COR-L47 (cell line): ENCODE measurements at regions not wholly inside any gene's neighbourhood (a gene's known extent, or its start where the extent isn't known, plus 50 kb on each side); places are given as distances from the start of the nearest gene placed in this dataset.
"Not testable (repeated sequence)": the region's sequence is repeated elsewhere in the genome, so short reads cannot be mapped to it uniquely, and the experiment has no call there.

ENCODE experiments used
- DNase-seq: peaks from one replicate; lab custom pipeline; 2025; lab: John Stamatoyannopoulos, UW

DNA sequence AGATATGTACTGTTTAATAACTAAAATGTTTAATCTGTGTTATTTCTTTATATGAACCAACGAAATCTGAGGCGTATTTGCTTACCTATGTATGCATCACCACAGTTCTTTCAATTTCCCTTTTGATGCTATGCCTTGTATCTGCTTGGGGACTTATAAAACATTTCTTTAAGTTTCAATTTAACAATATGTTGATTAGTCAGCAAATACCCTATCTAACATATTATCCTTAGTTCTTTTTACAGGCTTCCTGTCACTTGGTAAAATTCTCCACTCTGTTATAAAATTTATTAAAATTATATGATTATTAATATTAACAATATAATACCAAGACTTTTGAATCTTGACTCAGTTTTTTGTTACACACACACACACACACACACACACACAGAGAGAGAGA is 174.3 kb downstream of the CPS1 start:
- DNase-seq: no peak

DNA sequence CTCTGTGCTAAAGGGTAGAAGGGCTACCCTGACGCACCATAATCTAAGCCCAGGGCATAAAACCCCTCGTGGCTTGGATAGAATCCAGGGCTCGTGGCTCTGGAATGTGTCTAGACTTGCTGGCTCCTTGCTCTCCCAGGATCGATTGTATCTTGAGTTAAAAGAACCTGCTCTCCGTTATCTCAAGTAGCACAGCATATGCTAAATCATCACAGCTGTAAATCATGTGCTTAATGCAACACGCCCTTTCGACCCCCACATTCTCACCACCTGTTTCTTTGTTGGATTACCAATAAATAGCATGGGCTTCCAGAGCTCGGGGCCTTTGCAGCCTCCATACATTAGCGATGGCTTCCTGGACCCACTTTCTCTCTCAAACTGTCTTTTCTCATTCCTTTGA is 190.4 kb downstream of the CPS1 start:
- not testable (repeated sequence) for DNase-seq

DNA sequence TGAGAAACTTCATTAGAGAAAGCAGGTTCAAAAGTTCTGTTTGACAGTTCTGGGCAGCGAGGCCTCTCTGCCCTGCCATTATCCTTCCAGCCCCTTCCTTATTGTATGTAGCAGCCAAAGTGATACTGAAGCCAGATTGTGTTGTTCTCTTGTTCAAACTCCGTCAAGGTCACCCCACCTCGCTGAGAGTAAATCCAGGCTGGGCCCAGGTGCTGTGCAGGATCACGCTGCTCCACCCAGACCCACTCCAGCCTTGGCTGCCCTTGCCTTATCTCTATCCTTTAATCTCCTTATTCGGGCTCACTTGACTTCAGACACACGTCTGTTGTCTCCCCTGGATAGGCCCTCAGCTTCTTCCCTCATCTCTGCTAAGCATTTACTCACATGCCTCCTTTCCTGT is 196.1 kb downstream of the CPS1 start:
- no peak for DNase-seq

DNA sequence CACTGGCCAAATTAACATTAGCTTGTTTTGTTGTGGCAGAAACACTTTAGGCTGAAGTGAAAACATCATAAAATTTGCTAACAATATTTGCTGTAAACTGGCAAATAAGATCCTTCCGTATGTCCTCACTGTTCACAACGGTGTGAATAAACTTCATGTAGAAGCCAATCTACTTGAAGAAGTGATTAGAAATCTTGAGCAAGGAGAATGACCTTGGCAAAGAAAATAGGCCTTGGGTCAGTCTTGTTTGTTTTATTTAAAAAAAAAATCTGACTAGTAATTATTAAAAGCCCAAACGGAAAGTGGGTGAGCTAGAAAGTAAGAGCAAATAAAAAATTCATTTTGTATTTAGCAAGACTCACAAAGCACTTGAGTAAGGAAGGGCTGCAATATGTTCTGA is 197.0 kb downstream of the CPS1 start:
- DNase-seq: no peak

DNA sequence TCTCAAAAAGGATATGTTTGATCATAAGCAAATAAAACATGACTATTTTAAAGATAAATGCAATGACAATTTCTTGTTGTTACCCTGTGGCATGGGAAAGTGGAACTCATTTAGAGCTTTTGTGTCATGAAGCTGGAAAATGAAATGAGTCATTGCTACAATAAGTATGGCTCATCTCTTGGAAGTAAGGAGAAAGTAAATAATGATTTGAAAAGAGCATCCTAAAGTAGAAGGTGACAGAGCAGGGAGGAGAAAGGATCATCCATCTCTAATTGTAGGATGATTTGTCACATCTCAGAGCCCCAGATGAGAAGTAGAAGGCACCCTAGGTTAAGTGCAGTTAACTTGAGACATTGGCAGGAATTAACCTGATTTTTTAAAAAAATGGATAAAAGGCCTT is 200.5 kb downstream of the CPS1 start:
- DNase-seq: no peak

DNA sequence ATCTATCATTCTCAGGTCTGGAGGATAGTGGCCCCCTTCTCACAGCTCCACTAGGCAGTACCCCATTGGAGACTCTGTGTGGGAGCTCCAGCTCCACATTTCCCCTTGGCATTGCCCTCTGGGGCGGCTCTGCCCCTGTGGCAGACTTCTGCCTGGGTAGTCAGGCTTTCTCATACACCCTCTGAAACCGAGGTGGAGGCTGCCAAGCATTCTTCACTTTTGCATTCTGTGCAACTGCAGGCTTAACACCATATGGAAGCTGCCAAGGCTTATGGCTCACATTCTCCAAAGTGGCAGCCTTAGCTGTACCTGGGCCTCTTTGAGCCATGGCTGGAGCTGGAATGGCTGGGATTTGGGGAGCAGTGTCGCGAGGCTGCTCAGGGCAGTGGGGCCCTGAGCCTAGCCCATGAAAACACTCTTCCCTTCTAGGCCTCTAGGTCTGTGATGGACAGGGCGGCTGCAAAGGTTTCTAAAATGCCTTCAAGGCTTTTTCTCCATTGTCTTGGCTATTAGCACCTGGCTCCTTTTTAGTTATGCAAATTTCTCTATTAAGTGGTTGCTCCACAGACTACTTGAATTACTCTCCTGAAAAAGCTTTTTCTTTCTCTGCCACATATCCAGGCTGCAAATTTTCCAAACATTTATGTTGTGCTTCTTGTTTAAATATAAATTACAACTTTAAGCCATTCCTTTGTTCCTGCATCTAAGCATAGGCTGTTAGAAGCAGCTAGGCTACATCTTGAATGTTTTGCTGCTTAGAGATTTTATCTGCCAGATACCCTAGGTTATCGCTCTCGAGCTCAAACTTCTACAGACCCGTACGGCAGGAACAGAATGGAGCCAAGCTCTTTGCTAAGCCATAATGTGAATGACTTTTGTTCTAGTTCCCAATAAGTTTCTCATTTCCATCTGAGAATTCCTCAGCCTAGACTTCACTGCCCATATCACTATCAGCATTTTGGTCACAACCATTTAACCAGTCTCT is 206.5 kb downstream of the CPS1 start:
- no peak for DNase-seq

DNA sequence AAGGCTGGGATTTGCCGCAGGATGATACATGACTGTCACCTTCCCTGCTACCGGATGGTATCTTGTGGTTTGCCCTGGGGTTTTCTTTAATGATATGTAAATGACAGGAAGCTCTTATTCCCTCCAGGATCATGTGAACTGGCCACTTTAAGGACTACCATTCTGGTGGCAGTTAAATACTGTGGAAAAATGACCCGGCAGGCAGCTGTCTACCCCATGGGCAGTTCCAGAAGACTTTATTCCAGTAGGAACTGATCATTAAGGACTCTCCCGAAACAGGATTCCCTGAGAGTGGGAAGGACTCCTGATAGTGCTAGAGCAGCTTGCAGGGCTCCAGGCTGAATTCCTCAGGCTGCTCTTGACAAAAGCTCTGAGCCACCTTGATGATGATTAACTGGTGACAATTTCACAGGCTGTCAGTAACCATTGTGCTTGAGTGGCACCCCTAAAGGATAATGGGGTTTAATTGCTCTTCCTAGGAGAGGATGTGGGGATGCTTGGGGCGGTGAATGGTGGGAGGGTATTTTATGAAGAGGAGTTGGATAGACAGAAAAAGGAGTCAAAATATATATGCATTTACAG is 212.0 kb downstream of the CPS1 start:
- no peak for DNase-seq

DNA sequence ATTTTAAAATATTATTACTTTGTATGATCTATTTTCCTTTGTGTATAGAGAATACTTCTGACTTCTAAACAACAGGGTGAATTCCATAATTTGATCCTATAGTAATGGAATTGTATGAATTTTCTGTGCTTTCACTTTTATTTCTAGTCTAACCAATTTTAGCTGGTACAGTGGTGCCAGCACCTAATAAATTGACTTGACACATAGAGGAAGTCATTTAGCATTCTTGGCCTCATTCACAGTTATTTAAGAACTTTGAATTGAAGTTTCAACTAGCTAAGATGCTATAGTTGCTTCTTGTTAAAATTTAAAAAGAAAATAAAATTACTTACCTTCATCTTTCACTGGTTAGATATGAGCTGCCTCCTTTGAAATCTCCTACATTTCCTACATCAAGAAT is 220.4 kb downstream of the CPS1 start:
- no peak for DNase-seq

DNA sequence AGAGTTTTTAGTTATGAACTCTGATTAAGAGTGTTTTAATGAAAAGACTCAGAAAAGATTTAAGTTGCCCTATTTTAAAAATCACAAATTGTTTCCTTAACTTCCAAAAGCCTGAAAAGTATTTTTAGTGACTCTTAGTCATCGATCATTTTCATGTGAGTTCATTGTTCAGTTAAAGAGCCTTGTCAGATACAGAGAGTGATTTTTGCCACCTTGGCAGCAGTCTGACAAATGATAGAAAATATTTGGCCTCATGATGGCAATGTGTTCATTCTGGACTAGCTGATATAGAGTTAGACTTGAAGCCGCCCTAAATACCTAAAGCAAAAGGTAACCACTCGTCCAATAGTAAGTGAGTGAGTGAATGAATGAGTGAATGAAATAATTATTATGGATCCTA is 225.8 kb downstream of the CPS1 start:
- no peak for DNase-seq

DNA sequence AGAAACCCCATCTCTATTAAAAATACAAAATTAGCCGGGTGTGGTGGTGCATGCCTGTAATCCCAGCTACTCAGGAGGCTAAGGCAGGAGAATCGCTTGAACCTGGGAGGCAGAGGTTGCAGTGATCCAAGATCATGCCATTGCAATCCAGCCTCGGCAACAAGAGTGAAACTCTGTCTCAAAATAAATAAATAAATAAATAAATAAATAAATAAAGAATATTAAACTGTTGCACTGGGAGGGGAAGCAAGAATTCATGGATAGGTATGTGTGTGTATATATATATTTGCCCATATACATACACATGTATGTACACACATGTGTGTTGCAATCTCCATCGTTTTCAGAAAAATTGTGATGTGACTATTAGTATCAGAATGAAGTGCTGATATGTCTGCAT is 231.4 kb downstream of the CPS1 start:
- DNase-seq: not testable (repeated sequence)

DNA sequence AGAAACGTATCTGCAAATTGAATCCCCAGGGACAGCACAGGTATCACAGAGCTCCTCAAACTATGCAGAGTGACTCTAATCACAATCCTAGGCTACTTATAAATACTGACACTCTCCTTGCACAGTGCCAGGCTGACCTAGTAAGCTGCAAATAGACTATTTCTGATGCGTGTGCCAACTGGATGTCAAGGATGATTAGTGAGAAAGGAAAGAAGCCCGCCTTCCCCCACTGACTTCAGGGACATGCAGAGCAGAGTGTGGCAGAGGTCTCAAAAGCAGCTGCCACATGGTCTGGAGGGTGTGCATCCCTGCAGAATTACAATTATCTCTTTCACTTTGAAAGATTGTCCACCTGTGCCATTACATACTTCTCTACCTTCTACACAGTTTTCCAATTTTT is 235.6 kb downstream of the CPS1 start:
- peak; percentile 63 for DNase-seq

DNA sequence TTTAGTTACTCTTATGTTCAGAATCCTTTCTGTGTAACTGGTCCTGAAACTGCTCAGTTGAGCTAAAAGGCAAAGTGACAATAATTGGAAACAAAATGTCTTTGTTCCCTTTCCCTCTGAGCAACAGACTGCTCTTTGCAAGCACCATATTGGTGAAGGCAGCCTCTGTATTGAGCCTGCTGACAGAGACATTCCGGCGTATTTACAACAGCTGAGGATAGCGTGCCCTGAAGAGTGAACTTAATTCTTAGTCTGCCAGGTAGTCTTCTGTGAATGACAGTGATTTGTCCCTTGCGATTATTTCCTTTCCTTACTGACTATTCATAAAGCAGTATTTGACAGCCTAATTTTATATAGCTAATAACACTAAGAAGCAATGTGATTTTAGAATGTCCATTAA is 239.1 kb downstream of the CPS1 start:
- no peak for DNase-seq

DNA sequence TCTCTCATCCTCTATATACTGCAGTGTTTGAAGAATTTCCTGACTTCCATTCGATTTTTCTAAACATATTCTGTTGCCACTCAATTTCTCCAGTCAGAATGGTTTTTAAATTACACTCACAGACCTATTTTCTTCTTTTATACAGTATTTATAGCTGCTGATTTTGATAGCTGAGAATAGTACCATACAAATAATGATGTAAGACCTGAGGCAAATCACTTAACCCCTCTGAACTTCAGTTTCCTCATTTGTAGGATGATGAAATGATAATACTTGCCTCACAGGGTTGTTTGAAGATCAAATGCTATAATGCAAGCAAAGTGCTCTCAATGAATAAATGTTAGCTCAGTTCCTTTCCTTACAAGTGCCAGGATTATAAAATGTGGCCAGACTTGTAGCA is 241.8 kb downstream of the CPS1 start:
- DNase-seq: no peak

DNA sequence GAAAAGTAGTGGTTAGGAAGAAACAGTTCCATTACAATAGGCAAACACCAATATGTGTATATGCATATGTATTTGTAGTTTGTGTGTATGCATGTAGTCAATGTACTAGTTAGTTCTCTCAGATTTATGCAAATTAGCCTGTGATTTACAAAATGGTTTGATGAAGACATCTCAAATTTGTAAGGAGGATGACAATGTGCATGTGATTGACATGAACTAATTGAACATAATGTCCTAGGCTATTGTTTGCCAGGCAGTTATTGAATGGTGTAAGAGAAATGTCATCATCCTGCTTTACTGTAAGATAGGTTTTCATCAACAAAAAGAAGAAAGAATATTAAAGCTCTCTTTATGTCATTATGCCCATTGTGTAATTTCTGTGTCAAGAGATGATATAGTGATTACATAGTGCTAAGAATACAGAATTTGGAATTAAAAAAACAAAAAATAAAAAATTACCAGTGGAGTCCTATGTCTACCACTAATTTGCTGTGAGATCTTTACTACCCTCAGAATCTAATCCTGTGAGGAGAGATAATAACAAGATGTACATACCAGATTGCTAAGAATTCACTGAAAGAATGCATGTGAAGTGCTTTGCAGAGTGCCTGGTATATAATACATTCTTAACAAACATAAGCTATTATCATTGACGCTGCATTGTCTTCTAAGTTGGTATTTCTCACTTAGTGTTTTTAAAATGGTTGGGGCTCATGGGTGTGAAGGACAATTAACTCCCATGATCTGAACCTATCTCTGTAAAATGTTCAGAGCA is 258.0 kb downstream of the CPS1 start:
- no peak for DNase-seq

DNA sequence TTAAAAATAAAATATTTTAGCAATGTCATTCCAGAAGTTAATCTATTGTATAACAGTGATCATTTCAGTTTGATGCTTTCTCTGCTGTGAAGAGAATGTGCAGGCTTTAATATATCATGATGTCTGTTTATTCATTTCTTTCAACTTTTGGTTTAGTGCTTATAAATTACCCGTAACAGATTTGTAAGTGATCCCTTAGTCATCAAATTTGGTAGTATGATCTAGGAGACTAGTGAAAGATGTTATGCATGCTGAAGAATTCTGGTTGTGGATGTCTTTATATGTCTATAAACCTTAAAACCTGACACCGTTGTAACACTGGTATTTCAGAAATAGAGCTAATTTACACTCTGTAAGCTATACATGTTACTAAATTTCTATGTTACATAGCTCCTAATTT is 260.4 kb downstream of the CPS1 start:
- DNase-seq: no peak

DNA sequence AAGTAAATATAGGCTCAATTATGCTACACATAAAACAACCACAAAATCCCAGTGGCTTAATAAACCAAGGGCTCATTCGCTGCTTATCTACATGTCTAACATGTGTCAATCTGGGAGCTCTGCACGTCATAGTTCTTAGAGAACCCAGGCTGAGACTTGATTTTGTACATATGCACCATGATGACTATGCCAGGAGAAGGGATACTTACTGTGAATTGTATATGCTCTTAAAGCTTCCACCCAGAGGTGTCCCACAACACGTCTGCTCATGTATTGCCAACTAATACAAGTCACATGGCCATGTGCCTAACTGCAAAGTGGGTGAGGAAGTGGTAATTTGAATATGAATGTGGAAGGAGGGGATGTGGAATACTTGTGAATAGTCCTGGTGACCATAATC is 262.1 kb downstream of the CPS1 start:
- DNase-seq: no peak

DNA sequence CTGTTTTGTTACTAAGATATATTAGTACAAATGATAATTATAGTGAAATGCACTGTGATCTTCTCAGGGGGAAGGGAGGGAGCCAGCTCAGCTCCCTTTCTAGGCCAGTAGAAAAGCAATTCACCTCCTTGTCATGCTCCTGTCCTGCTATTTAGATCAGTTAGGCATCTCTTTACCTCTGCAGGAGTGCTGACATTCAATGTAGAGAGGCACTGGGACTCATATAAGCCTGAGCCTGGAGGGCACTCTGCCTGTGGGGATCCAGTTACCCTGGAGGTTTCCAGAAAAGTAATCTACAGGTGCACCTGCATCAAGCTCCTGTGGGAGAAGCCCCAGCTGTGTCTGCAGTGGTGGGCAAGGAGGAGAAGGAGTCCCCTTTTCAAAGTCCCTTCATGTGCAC is 277.0 kb downstream of the CPS1 start:
- no peak for DNase-seq

DNA sequence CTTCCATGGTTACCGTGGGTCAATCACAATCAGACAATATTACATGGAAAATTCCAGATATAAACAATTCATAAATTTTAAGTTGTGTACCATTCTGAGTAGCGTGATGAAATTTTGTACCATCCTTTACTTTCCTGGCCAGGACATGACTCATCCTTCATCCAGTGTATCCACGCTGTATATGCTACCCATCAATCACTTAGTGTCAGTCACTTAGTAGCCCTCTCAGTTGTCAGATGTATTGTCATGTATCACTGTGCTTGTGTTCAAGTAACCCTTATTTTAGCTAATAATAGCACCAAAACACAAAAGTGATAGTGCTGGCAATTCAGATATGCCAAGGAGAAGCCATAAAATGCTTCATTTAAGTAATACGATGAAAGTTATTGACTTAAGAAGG is 282.6 kb downstream of the CPS1 start:
- no peak for DNase-seq

DNA sequence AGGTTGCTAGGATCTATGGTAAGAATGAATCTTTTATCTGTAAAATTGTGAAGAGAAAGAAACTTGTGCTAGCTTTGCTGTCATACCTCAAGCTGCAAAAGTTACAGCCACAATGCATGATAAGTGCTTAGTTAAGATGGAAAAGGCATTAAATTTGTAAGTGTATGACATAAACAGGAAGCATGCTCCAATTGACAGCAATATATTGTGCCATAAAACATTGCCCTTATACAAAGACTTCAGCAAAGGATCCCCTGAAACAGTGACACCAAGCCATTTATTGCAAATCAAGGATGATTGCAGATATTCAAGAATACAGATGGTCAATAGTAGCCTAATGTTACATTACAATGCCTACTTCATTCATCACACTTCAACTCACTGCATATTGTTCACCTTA is 283.1 kb downstream of the CPS1 start:
- no peak for DNase-seq

DNA sequence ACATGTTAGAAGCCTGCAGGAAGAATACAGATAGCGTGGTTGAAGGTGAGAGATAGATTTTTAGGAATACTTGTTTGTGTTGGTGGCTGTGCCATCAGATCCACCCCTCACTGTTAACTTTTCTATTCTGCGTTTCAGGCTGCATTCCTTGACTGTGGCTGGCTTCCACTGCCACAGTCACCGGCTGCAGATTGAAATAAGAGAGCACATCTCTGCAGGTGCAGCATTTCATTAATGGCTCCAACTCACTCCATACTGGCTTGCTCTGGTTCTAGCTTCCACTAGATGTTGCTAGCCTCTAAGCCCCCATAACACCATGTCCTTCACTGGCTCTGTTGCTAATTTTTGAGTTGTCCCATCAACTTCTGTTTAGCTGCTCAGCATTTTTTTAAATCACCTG is 286.5 kb downstream of the CPS1 start:
- no peak for DNase-seq

DNA sequence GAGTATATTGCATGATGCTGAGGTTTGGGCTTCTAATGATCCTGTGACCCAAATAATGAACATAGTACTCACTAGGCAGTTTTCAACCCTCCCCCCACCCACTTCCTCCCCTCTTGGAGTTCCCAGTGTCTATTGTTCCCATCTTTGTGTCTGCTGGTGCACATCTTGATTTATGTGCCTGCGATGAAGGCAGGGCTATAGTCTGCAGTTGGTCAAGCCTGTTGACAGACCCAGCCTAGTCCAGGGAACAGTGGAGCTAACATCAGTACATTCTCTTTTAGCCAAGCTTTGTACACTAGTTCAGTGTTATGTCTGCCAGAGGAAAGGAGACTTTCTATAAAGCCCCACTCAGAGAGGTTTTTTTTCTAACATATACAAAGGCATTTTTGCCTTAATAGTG is 287.6 kb downstream of the CPS1 start:
- DNase-seq: no peak

DNA sequence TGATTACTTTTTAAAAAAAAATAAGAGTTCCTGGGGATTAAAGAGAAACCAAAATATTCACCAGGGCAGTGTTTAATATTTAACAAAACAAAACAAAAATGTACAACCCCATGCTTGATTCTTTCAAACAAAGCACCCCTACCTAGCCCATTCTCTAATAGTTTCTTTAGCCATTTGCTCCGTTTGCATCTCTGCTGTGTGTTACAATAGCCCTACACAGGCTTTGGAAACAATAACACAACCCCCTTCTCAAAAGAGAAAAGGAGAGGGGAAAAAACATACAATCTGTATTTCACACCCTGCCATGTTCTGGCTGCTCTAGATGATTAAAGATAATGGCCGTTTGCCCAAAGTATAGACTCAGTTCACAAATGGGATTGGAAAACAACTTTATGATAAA is 302.9 kb downstream of the CPS1 start:
- DNase-seq: peak; percentile 46

DNA sequence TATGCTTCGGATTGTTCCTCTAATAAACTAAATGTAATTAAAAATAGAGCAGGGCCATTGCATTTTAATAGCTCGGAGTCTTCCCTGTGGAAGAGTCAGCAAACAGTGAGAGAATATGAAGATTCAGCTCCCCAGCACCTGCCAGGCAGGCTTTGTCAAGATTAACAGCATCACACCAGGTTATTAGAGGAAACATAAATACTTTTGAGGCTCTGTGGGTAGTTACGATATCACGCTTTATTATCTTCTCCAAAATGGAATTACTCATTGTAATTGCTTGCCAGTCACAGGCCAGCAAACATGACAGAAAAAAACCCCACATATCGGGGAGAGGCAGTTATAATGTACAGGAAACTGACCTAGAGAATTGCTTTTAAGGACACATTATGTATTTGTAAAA is 303.9 kb downstream of the CPS1 start:
- peak; percentile 91 for DNase-seq
